ENCODE measurements at regions not wholly inside any gene's neighbourhood (a gene's known extent, or its start where the extent isn't known, plus 50 kb on each side); places are given as distances from the start of the nearest gene placed in this dataset.

DNA sequence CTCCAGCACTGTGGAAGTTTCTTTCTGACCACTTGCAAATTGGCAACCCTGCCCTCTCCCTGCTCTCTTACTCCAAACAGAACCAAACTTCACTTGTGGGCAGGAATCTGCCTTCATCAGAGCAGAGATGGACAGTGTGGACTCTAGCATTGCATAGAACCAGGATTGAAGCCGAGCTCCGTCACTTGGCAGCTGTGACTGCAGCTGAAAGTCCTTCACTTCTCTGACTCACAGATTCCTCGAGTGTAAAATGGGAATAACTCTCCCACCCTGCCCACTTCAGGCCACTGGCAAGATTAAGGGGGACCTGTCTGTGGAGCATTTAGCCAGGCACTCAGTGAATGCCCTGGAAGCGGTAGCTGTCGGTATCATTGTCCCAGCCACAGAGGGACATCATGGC, 75.7 kb upstream of the ZBTB40 start (continued):
- TF ChIP-seq KDM4A (IDR thresholded peaks at IDR 0.05; ENCODE audit: low read depth, low read length, severe bottlenecking), result no peak
- no peak for TF ChIP-seq MAFK (IDR thresholded peaks at IDR 0.05; ENCODE audit: low read depth, low read length)
- TF ChIP-seq, protein P1, sequence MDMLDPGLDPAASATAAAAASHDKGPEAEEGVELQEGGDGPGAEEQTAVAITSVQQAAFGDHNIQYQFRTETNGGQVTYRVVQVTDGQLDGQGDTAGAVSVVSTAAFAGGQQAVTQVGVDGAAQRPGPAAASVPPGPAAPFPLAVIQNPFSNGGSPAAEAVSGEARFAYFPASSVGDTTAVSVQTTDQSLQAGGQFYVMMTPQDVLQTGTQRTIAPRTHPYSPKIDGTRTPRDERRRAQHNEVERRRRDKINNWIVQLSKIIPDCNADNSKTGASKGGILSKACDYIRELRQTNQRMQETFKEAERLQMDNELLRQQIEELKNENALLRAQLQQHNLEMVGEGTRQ (IDR thresholded peaks at IDR 0.05; ENCODE audit: low read length), result no peak
- TF ChIP-seq BRCA1 (IDR thresholded peaks at IDR 0.05; ENCODE audit: low read depth, low read length), result no peak
- TF ChIP-seq TCF12 (IDR thresholded peaks at IDR 0.05; ENCODE audit: low read depth, low read length), result no peak

All from H1 (cell line).